Astrocyte (in vitro differentiated cells and primary cell): ENCODE measurements at regions not wholly inside any gene's neighbourhood (a gene's known extent, or its start where the extent isn't known, plus 50 kb on each side); places are given as distances from the start of the nearest gene placed in this dataset.
"Not testable (repeated sequence)": the region's sequence is repeated elsewhere in the genome, so short reads cannot be mapped to it uniquely, and the experiment has no call there.

Experiments used
- DNase-seq: peaks from one replicate; pipeline ENCODE4 v3.0.0-alpha.2; 2010; ENCODE audit warnings: low read depth
- FAIRE-seq: peaks from 2 replicates; lab custom pipeline; 2011; peaks lifted over from hg19 to GRCh38; lab: Jason Lieb, UNC
- H2AFZ ChIP-seq: 2 replicates; pipeline ENCODE4 v1.6.0; 2012; ENCODE audit warnings: low read depth, low read length, inconsistent platforms
- H3K27ac ChIP-seq: 2 replicates; pipeline ENCODE4 v1.5.1; 2011; ENCODE audit warnings: low read depth, low read length, inconsistent platforms
- H3K27me3 ChIP-seq: 2 replicates; pipeline ENCODE4 v1.6.0; 2011; ENCODE audit warnings: low read length, inconsistent platforms; ENCODE audit not compliant: insufficient read depth
- H3K36me3 ChIP-seq: 2 replicates; pipeline ENCODE4 v1.5.1; 2011; ENCODE audit warnings: low read length, inconsistent platforms; ENCODE audit not compliant: insufficient read depth
- H3K4me1 ChIP-seq: 2 replicates; pipeline ENCODE4 v1.5.1; 2011; ENCODE audit warnings: low read length, inconsistent platforms; ENCODE audit not compliant: insufficient read depth
- H3K4me2 ChIP-seq: 2 replicates; pipeline ENCODE4 v1.6.0; 2012; ENCODE audit warnings: low read length, inconsistent platforms
- H3K4me3 ChIP-seq: 2 replicates; pipeline ENCODE4 v1.5.1; 2011; ENCODE audit warnings: low read depth, mild to moderate bottlenecking, low read length, inconsistent platforms; ENCODE audit not compliant: insufficient read depth
- H3K79me2 ChIP-seq: 2 replicates; pipeline ENCODE4 v1.6.0; 2012; ENCODE audit warnings: mild to moderate bottlenecking, low read length, inconsistent platforms; ENCODE audit not compliant: insufficient read depth
- H3K9ac ChIP-seq: 2 replicates; pipeline ENCODE4 v1.6.0; 2012; ENCODE audit warnings: mild to moderate bottlenecking, low read length, inconsistent platforms
- H3K9me3 ChIP-seq: 2 replicates; pipeline ENCODE4 v1.5.1; 2012; ENCODE audit warnings: low read depth, mild to moderate bottlenecking, low read length, inconsistent platforms; ENCODE audit not compliant: insufficient read depth
- H4K20me1 ChIP-seq: 2 replicates; pipeline ENCODE4 v1.6.0; 2012; ENCODE audit warnings: low read length, inconsistent platforms; ENCODE audit not compliant: insufficient read depth
- H3K27ac Mint-ChIP-seq: one replicate; pipeline ENCODE4 v1.8.0; 2021; ENCODE audit warnings: mild to moderate bottlenecking, mixed read lengths; ENCODE audit not compliant: unreplicated experiment
- H3K27me3 Mint-ChIP-seq: one replicate; pipeline ENCODE4 v1.8.0; 2021; ENCODE audit warnings: low read depth, mixed read lengths; ENCODE audit not compliant: unreplicated experiment
- H3K36me3 Mint-ChIP-seq: one replicate; pipeline ENCODE4 v1.8.0; 2021; ENCODE audit warnings: low read depth, mixed read lengths; ENCODE audit not compliant: unreplicated experiment
- H3K4me1 Mint-ChIP-seq: one replicate; pipeline ENCODE4 v1.8.0; 2021; ENCODE audit warnings: low read depth, mixed read lengths; ENCODE audit not compliant: unreplicated experiment
- H3K4me3 Mint-ChIP-seq: one replicate; pipeline ENCODE4 v1.8.0; 2021; ENCODE audit warnings: mild to moderate bottlenecking, moderate library complexity, mixed read lengths; ENCODE audit not compliant: unreplicated experiment
- H3K9me3 Mint-ChIP-seq: one replicate; pipeline ENCODE4 v1.8.0; 2021; ENCODE audit warnings: mild to moderate bottlenecking, mixed read lengths; ENCODE audit not compliant: unreplicated experiment
- CTCF ChIP-seq: IDR thresholded peaks from 2 replicates; pipeline ENCODE4 v1.5.1; 2011; ENCODE audit warnings: low read depth, mild to moderate bottlenecking, inconsistent platforms, low read length, moderate library complexity; ENCODE audit not compliant: insufficient read depth
- EZH2 ChIP-seq: IDR thresholded peaks from 2 replicates; pipeline ENCODE4 v1.6.1; 2012; ENCODE audit warnings: mild to moderate bottlenecking, low read length, inconsistent platforms; ENCODE audit not compliant: insufficient read depth

GRCh38 chr7:142638581-142638980 is 110.7 kb upstream of the PRSS1 start:
- no peak for DNase-seq
- no peak for FAIRE-seq
- Histone ChIP-seq H2AFZ (no peak overlapping the region), H3K4me2 (no peak overlapping the region), H4K20me1 (no peaks in the 10 kb centered on the region), H3K9me3 (no peaks in the 10 kb centered on the region), H3K27me3 (peaks cover 18% of the 10 kb centered on the region), H3K4me3 (no peak overlapping the region), H3K36me3 (no peaks in the 10 kb centered on the region), H3K27ac (no peak overlapping the region), H3K79me2 (no peaks in the 10 kb centered on the region), H3K9ac (no peak overlapping the region), H3K4me1 (no peaks in the 10 kb centered on the region)
- no peak overlapping the region for H3K4me3 Mint-ChIP-seq
- H3K27me3 Mint-ChIP-seq, result peaks cover 2% of the 10 kb centered on the region
- no peaks in the 10 kb centered on the region for H3K36me3 Mint-ChIP-seq
- H3K27ac Mint-ChIP-seq, result no peak overlapping the region
- no peaks in the 10 kb centered on the region for H3K9me3 Mint-ChIP-seq
- H3K4me1 Mint-ChIP-seq, result no peaks in the 10 kb centered on the region
- TF ChIP-seq EZH2 (no peak), CTCF (no peak)

- H3K79me2 ChIP-seq, result no peaks in the 10 kb centered on the region
- no peak overlapping the region for H2AFZ ChIP-seq
- no peaks in the 10 kb centered on the region for H3K36me3 ChIP-seq
- H3K4me1 ChIP-seq, result no peaks in the 10 kb centered on the region
- H3K9ac ChIP-seq, result no peak overlapping the region
- no peaks in the 10 kb centered on the region for H3K9me3 ChIP-seq
- Mint-ChIP-seq H3K9me3 (no peaks in the 10 kb centered on the region), H3K4me1 (no peaks in the 10 kb centered on the region), H3K27ac (no peak overlapping the region), H3K4me3 (no peak overlapping the region), H3K36me3 (no peaks in the 10 kb centered on the region), H3K27me3 (no peaks in the 10 kb centered on the region)
- no peak for TF ChIP-seq CTCF
- TF ChIP-seq EZH2, result no peak
- H3K27me3 ChIP-seq, result peaks cover 12% of the 10 kb centered on the region
- no peak overlapping the region for H3K4me3 ChIP-seq
- H3K4me2 ChIP-seq, result no peak overlapping the region
- no peaks in the 10 kb centered on the region for H4K20me1 ChIP-seq
- no peak for DNase-seq
- no peak overlapping the region for H3K27ac ChIP-seq
- FAIRE-seq, result no peak
These were observed 112.0 kb upstream of the PRSS1 start for GRCh38 chr7:142637240-142637639.

- no peaks in the 10 kb centered on the region for H3K9me3 Mint-ChIP-seq
- FAIRE-seq (no peak), DNase-seq (no peak)
- no peak overlapping the region for H3K4me3 Mint-ChIP-seq
- no peaks in the 10 kb centered on the region for H3K36me3 Mint-ChIP-seq
- Histone ChIP-seq H3K4me2 (no peak overlapping the region), H3K27me3 (peaks cover 9% of the 10 kb centered on the region), H3K27ac (no peak overlapping the region), H3K36me3 (no peaks in the 10 kb centered on the region), H2AFZ (no peak overlapping the region), H3K4me1 (no peaks in the 10 kb centered on the region), H3K79me2 (no peaks in the 10 kb centered on the region), H3K9me3 (no peaks in the 10 kb centered on the region), H4K20me1 (no peaks in the 10 kb centered on the region), H3K4me3 (no peak overlapping the region), H3K9ac (no peak overlapping the region)
- H3K4me1 Mint-ChIP-seq, result no peaks in the 10 kb centered on the region
- H3K27me3 Mint-ChIP-seq, result no peaks in the 10 kb centered on the region
- TF ChIP-seq CTCF, result no peak
- no peak for TF ChIP-seq EZH2
- no peak overlapping the region for H3K27ac Mint-ChIP-seq
These were observed 112.5 kb upstream of the PRSS1 start for GRCh38 chr7:142636751-142637150.

GRCh38 chr7:142636107-142636506 is 113.2 kb upstream of the PRSS1 start:
- H4K20me1 ChIP-seq, H3K4me1 Mint-ChIP-seq, H3K4me1 ChIP-seq, H3K27ac Mint-ChIP-seq, H3K27me3 ChIP-seq, FAIRE-seq, H3K36me3 Mint-ChIP-seq, H3K4me3 ChIP-seq, H3K4me3 Mint-ChIP-seq, H2AFZ ChIP-seq, H3K9ac ChIP-seq, H3K9me3 ChIP-seq, H3K9me3 Mint-ChIP-seq, DNase-seq, H3K27me3 Mint-ChIP-seq, H3K79me2 ChIP-seq, H3K4me2 ChIP-seq, H3K27ac ChIP-seq, H3K36me3 ChIP-seq: not testable (repeated sequence)
